SK-N-SH (cell line): ENCODE measurements at regions not wholly inside any gene's neighbourhood (a gene's known extent, or its start where the extent isn't known, plus 50 kb on each side); places are given as distances from the start of the nearest gene placed in this dataset.

Source experiments
- ELF1 ChIP-seq: IDR thresholded peaks from 2 replicates; pipeline ENCODE4 v1.4.0; 2012
- FOXJ3 ChIP-seq: sonication (generic); formaldehyde crosslinking; IDR thresholded peaks from 2 replicates; pipeline ENCODE4 v1.5.1; 2020; ENCODE audit warnings: mild to moderate bottlenecking, missing genetic modification reagents
- RCOR1 ChIP-seq: fragments of 150-350 bp; IDR thresholded peaks from 2 replicates; pipeline ENCODE4 v1.6.1; 2017; ENCODE audit warnings: antibody characterized with exemption, low read length
- SMC3 ChIP-seq: IDR thresholded peaks from 2 replicates; pipeline ENCODE4 v1.6.1; 2012; ENCODE audit warnings: low read depth, low read length, improper control_type of control experiment
- TEAD4 ChIP-seq: IDR thresholded peaks from 2 replicates; pipeline ENCODE4 v1.4.0; 2012; ENCODE audit warnings: mild to moderate bottlenecking, borderline replicate concordance; ENCODE audit not compliant: insufficient read depth
- TF ChIP-seq, protein P1 (sequence below): fragments of 200-600 bp; sonication (generic); IDR thresholded peaks from 2 replicates; pipeline ENCODE4 v1.6.1; 2017; ENCODE audit warnings: antibody characterized with exemption, mild to moderate bottlenecking, moderate library complexity
- TF ChIP-seq, protein P2 (sequence below): fragments of 150-350 bp; IDR thresholded peaks from 2 replicates; pipeline ENCODE4 v1.6.1; 2016; ENCODE audit warnings: mild to moderate bottlenecking, low read depth, low read length

- TF ChIP-seq FOXJ3 (no peak), SMC3 (no peak), TEAD4 (no peak), RCOR1 (no peak), ELF1 (no peak)
- TF ChIP-seq, protein P1, sequence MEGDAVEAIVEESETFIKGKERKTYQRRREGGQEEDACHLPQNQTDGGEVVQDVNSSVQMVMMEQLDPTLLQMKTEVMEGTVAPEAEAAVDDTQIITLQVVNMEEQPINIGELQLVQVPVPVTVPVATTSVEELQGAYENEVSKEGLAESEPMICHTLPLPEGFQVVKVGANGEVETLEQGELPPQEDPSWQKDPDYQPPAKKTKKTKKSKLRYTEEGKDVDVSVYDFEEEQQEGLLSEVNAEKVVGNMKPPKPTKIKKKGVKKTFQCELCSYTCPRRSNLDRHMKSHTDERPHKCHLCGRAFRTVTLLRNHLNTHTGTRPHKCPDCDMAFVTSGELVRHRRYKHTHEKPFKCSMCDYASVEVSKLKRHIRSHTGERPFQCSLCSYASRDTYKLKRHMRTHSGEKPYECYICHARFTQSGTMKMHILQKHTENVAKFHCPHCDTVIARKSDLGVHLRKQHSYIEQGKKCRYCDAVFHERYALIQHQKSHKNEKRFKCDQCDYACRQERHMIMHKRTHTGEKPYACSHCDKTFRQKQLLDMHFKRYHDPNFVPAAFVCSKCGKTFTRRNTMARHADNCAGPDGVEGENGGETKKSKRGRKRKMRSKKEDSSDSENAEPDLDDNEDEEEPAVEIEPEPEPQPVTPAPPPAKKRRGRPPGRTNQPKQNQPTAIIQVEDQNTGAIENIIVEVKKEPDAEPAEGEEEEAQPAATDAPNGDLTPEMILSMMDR, result no peak
- TF ChIP-seq, protein P2, sequence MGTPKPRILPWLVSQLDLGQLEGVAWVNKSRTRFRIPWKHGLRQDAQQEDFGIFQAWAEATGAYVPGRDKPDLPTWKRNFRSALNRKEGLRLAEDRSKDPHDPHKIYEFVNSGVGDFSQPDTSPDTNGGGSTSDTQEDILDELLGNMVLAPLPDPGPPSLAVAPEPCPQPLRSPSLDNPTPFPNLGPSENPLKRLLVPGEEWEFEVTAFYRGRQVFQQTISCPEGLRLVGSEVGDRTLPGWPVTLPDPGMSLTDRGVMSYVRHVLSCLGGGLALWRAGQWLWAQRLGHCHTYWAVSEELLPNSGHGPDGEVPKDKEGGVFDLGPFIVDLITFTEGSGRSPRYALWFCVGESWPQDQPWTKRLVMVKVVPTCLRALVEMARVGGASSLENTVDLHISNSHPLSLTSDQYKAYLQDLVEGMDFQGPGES, result no peak
Measured at GRCh38 chrX:9343971-9344370, 120.9 kb upstream of the TBL1X start.
